NCI-H187 treated with DMSO at 0.1 percent for 48 hours (cell line): ENCODE measurements at regions not wholly inside any gene's neighbourhood (a gene's known extent, or its start where the extent isn't known, plus 50 kb on each side); places are given as distances from the start of the nearest gene placed in this dataset.
"Not testable (repeated sequence)": the region's sequence is repeated elsewhere in the genome, so short reads cannot be mapped to it uniquely, and the experiment has no call there.

Source experiments
- DNase-seq: peaks from one replicate; lab custom pipeline; 2025; lab: John Stamatoyannopoulos, UW

GRCh38 chr9:11144746-11145145, 531.9 kb upstream of the PTPRD start:
- no peak for DNase-seq

- no peak for DNase-seq
Observed at GRCh38 chr9:11148189-11148588, 535.4 kb upstream of the PTPRD start.

- DNase-seq: no peak
Observed at GRCh38 chr9:11149065-11149464, 536.3 kb upstream of the PTPRD start.

- DNase-seq: no peak
Observed at GRCh38 chr9:11158063-11158462, 545.3 kb upstream of the PTPRD start.

- DNase-seq: no peak
Observed at GRCh38 chr9:11158676-11159075, 545.9 kb upstream of the PTPRD start.

DNA sequence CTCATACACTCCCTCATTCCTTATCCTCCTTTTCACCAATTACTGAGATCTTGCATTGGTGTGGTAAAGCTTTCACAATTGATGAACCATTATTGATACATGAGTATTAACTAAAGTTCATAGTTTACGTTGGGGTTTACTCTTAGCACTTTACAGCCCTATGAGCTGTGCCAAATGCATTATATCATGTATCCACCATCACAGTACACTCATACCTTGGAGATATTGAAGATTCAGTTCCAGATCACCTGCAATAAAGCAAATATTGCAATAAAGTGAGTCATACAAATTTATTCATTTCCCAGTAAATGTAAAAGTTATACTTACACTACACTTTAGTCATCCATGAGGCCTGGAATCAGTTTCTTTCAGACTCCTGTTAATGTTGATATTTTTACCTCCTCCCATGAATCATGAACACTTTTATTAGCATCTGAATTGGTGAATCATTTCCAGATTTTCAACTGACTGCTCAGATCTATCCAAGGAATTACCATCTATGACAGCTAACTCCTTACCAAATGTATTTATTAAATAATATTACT, 546.6 kb upstream of the PTPRD start:
- no peak for DNase-seq

DNA sequence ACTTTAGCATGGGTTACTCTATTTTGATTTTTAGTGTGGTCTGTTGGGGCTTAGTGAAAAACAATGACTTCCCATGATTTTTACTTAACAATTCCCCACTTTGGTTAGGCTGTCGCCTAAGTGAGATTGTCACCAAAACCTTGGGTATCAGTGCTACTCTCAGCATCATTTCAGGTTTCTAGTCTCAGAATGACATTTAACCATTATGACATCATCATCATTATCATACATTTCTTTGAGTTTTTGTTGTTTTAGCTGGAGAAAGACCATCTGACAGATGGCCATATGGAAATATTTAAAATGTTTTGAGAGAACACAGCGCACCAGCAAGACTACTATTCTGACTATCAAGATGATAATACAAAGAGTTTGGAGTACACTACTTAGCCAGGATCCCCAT, 551.0 kb upstream of the PTPRD start:
- no peak for DNase-seq

- DNase-seq: no peak
Observed at GRCh38 chr9:11182001-11182400, 569.2 kb upstream of the PTPRD start.

- no peak for DNase-seq
Observed at GRCh38 chr9:11190719-11191118, 577.9 kb upstream of the PTPRD start.

DNA sequence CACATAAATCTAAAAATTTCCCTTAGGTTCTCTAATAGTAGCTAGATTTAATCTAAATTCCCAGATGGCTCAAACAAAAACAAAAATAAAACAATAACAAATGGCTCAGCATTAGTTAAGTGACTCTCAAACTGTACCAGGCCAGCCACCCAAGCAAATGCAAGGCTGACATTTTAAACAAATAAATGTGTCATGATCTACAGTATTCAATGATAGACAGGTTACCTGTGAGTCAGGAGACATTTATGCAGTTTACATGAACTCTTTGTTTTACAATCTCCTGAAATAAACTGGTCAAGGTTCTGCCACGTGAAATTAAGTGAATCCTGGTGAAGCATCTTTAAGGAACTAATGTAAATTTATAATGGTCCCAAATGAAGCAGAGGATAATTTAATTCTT, 580.2 kb upstream of the PTPRD start:
- DNase-seq: no peak

- DNase-seq: no peak
Observed at GRCh38 chr9:11194246-11194645, 581.4 kb upstream of the PTPRD start.

DNA sequence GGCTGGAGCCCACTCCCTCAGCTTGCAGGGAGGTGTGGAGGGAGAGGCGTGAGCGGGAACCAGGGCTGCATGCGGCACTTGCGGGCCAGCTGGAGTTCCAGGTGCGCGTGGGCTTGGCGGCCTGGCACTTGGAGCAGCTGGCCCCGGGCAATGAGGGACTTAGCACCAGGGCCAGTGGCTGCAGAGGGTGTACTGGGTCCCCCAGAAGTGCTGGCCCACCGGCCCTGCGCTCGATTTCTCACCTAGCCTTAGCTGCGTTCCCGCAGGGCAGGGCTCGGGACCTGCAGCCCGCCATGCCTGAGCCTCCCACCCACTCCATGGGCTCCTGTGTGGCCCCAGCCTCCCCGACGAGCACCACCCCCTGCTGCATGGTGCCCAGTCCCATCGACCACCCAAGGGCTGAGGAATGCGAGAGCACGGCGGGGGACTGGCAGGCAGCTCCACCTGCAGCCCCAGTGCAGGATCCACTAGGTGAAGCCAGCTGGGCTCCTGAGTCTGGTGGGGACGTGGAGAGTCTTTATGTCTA, 584.1 kb upstream of the PTPRD start:
- DNase-seq: not testable (repeated sequence)

DNA sequence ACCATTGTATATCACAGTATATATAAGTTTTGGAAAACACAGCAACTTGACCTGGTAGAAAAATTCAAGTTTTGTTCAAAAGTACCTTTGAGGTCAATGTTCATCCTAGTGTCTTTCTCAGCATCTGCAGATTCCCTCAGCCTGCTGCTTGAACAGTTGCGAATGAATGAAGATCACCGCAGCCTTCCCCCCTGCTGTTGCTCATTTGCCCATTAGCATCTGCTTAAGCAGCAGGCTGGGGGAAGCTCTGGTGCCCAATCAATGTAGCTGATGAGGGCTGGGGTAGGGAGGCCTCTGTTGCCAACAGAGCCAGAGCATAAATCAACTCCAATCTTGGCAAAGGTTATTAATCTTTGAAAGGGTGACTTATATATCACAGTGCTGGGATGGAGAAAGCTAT, 586.5 kb upstream of the PTPRD start:
- no peak for DNase-seq

DNA sequence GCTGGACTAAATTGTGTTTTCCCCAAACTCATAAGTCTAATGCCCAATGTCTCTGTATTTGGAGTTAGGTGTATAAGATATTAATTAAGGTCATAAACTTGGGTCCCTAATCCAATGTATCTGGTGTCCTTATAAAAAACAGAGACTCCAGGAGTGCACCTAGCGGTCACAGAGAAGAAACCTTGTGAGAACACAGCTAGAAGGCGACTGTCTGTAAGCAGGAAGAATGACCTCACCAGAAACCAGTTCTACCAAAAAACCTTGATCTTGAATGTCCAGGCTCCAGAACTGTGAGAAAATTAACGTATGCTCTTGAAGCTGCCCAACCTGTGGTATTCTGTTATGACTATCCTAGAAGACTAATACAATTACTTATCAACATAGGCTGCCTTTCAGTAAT, 591.7 kb upstream of the PTPRD start:
- no peak for DNase-seq

DNA sequence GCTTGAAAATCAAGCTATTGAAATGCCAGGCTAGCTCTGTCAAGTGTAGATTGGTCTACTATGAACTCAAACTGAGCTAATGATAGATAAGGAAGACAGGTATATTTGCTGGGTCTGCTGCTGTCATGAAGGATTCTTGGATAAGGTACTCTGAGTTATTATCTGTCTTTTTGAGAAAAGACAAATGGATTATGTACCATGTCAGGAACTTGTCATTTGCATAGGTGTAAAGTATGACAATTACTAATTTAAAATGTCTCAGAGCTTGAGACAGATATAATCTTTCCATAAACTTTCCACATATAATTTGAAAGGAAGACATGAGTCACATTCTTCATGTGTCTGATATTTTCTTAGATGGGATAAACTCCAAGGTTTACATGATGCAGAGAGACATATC, 594.1 kb upstream of the PTPRD start:
- DNase-seq: no peak

- DNase-seq: no peak
Observed at GRCh38 chr9:11233696-11234095, 620.9 kb upstream of the PTPRD start.

DNA sequence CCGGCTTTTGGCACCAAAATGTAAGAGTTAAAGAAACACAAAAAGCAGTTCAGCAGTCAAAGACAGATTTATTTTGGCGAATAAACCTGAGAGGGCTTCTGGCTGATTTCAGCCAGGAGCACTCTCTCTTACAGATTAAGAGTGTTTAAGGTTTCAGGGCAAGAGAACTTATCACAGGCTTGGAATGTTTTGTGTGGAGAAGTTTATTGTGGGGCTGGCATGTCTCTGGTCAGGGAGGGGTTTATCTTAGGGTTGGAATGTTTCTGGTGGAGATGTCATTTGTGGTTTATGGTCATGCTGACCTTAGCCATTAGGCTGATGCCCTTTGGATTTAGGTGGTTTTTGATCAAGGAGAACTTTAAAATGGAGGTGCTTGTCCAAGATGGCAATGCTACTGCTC, 622.3 kb upstream of the PTPRD start:
- DNase-seq: no peak

- no peak for DNase-seq
Observed at GRCh38 chr9:11241779-11242178, 629.0 kb upstream of the PTPRD start.

- DNase-seq: no peak
Observed at GRCh38 chr9:11257992-11258391, 645.2 kb upstream of the PTPRD start.

DNA sequence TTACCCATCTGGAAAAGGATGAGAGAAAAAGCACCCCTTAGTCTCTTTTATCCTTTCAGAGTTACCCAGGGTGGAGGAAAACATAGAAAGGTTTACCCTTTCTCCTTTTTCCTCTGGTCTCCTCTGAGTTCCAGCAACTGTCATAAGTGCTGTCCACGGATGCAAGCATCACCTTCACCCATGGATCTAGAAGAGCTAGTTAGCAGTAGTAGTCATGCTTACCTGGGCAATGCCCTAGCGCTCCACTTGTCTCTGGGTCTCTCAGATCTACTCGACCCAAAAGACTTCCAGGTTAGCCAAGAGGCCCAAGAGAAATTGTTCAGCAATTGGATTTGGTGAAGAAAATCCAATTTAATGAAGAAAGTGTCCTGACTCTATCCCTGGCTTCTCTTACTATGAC, 656.2 kb upstream of the PTPRD start:
- no peak for DNase-seq

DNA sequence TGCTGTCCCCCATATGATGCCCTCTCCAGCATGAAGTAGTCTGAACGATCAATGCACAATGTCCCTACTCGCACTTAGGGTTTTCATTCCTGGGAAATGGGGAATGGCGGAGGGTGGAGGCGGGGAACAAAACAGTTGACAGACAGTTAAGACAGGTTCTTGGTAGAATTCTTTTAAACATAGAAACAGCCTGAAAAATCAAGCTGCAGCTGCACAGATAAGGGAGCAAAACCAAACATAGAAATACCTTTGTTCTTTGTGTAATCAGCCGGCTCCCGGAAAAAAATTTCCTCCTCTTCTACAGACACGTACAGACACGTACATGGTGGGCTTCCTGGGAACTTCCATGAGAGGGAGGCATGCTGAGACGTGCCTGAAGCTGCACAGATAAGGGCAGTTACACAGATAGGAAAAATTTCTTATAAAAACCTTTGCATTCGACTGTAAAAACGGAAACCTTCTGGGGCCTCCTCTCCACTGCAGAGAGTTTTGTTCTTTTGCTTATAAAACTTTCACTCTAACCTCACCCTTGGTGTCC, 662.4 kb upstream of the PTPRD start:
- DNase-seq: no peak

DNA sequence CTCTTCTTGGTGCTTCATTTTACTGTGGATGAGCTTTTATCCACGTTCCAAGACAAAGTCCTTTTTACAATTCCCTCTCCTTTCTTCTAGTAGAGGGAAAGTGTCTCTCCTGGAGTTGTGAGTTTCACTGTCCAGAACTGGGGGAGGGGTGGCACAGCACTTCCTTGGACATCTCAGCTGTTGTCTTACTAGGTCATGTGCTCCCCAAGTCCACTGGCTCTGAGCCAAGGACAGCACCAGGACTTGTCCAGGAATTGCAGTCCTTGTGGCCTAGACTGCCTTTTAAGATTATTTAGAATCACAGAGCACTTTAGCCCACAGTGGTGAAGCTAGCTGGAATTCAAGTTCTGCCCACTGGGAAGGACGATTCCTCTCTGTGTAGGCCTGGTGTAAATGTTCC, 700.2 kb upstream of the PTPRD start:
- no peak for DNase-seq

DNA sequence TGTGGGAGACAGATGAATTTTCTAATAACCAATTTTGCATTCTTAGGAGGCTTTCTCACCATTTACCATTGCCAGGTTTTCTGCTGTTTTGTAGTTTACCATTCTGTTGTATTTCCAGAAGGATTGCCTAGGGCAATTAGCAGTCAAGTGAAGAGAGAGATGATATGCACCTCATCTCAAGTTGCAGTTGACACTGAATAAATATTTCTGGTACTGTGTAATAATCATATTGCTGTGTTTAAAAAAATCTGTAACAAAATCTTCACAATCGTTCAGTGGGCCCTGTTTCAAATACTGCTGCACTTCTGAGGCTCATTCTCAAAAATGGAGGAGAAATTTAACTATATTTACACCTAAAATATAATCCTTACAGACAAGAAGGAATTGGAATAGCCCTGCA, 706.1 kb upstream of the PTPRD start:
- no peak for DNase-seq

GRCh38 chr9:11319538-11319937, 706.7 kb upstream of the PTPRD start:
- DNase-seq: no peak
